Renal pelvis (tissue), 1 donor: ENCODE measurements at regions not wholly inside any gene's neighbourhood (a gene's known extent, or its start where the extent isn't known, plus 50 kb on each side); places are given as distances from the start of the nearest gene placed in this dataset.
A peak's percentile ranks its signal among the peaks of the same experiment; 100 is the strongest.

Experiments used
- DNase-seq: peaks from one replicate; pipeline ENCODE4 v3.0.0-alpha.2; 2013

DNA sequence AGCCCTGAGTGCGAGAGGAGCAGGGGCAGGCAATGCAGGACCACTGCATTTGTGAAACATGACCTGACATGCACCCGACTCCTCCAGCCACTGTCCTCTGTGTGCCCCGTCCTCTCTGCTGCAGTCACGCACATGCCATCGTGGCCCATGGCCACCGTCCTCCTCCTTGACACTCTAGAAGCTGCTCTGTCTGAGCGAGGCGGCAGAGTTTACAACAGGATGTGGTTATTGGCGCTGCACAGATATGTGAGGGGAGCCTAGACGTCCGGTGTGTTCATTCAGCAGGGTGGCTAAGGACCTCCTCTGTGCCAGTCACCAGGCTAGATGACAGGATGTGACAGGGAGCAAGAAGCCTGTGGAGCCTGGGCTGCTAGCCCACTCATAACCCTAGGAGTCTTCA, 277.8 kb downstream of the FOXO1 start:
- DNase-seq: no peak

DNA sequence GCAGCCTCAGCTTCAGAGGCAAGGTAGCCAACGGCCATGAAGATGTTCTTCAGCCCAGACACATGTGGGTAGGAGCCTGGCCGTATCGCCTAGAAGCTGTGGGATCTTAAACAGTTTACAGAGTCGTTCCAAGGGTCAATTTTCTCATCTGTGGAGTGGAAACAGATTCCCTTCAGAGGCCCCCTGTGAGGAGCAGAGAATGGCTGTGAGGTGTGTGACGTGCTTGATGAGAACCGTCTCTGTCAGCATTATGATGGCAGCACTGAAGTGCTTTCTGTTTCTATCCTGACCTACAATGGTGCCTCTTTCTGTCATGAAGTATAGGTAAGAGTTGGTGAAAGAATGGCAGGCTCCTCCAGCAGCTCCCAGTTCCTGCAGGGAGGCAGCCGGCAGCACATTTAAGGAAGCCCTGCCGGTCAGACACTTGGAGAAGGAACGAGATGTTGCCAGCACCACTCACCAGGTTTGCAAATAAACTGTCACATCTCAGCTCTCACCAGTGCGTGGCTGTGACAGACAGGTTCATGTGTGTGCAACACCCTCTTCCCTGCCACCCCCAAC, 277.3 kb downstream of the FOXO1 start:
- DNase-seq: no peak

DNA sequence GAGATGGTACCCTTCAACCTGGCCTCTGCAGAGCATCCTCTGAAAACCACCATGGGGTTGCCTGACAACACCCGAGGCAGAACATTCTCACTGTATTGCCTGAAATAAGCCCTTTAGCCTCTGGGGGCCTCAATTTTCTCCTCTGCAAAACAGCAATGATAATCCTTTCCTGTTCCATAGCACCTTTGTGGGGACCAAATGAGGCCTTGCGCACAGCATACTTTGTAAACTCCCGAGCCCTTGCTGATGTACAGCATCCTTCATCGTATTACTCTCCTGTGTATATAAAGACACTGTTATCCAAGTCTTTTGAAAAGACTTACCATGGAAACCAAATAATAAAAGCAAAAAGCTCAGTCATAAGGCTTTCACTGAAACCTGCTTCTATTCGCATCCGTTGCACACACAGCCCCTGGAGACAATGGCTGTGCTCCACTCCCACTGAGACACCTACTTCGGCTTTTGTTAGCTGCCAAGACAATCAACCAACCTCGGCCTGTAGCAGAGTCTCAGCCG, 276.0 kb downstream of the FOXO1 start:
- DNase-seq: no peak

DNA sequence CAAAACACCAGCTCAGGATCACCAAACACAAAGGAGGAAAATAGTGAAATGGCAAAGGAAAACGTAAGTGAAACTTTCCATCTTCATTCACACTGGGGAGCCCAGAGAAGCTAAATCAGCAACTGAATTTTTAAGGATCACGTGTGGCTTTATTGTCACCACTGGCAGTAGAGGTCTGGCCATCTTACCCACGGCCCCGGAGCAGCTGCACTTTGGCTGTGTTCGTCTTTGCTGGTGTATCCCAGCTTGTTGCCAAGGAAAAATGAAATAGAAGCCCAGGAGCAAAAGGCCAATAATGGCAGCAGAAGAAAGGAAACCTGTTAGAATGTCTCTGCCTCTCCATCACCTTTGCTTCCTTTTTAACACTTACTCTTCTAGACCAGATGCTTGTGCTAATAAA, 274.7 kb downstream of the FOXO1 start:
- no peak for DNase-seq

DNA sequence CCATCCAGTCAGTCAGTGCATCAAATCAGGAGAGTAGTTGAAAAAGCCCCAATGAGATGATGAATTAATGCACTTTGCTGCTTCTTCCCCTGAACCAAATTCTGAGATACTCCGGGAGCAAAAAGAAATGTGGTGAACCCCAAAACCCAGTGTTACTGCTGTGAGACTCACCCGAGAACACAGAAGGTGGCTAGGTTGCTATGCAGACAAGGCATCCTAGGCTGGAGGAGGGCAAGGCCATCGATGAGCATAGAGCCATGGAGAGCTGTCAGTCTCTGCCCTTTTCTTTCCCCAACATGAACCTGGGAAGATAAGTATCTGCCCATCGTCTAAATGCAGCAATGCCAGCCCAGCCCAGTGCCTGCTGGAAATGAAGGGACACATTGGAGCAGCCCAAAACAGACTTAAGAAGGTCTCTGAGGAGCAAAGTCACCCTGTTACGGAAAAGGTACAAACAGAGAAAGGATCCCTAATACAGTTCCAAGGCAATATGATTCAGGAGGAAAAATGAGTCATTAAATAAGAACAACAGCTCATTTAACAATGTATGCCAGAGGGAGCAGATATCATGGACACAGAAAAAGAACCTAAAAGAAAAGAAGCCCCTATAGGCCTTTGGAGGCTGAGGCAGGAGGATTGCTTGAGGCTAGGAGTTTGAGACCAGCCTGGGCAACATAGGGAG, 272.0 kb downstream of the FOXO1 start:
- no peak for DNase-seq

DNA sequence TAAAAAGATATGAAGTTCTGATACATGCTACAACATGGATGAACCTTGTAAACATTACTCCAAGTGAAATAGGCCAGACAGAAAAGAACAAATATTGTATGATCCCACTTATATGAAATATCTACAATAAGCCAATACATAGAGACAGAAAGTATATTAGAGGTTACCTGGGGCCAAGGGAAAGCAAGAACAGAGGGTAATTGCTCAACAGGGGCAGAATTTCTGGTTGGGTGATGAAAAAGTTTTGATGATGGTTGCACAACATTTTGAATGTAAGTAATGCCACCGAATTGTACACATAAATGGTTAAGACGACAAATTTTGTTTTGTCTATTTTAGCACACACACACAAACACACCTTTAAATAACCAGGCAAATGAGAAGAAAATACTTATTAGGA, 268.4 kb downstream of the FOXO1 start:
- no peak for DNase-seq

DNA sequence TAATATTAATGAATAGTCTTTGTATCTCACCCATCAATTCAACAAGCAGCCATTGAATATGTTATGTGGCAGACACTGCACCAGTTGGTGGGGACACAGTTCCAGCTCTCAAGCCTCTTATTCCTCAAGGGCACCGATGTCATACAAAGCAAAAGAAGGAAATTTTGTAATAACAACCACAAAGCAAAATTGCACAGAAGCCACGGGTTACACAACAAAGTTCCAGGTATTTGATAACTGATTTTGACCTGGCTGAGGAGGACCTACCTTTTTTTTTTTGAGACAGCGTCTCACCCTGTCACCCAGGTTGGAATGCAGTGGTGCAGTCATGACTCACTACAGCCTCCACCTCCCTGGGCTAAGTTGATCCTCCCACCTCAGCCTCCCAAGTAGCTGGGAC, 266.7 kb downstream of the FOXO1 start:
- DNase-seq: no peak

DNA sequence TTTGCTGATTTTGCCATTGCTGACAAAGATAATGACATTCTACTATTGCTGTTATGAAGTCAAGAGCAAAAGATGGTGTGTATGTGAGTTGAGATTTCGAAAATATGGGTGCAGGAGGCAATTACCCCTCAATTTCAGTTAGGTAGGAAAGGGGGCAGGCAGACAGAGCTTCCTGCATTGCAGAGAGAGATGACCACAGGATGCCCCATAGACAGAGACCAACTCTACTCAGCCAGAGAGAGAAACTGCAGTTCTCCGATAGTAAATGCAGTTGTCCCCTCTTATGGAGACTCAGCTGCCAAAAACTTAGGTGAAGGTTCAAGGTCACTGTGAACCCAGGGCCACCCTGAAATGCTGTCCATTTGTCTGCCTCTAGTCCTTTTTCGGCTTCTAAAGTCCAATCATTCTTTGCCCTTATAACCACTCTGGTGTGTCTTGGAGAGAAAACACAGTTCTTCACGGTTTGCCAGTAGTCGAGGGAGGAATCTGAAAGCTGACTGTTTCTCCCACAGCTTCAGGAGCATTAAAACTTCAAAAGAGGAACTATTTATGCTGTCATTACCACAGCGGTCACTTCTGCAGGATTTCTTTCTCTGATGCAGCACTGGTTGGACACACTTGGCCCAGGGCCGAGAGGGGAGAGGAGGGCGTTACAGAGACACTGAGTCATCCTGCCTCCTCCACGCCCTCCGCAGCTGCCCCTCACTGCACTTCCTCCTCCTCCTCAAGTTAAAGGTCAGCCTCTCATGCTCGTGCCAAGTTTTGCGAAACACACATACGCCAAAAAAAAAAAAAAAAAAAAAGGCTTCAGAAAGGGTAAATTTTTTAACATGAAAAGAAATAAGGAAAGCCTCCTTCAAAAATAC, 264.3 kb downstream of the FOXO1 start:
- DNase-seq: peak; percentile 87

DNA sequence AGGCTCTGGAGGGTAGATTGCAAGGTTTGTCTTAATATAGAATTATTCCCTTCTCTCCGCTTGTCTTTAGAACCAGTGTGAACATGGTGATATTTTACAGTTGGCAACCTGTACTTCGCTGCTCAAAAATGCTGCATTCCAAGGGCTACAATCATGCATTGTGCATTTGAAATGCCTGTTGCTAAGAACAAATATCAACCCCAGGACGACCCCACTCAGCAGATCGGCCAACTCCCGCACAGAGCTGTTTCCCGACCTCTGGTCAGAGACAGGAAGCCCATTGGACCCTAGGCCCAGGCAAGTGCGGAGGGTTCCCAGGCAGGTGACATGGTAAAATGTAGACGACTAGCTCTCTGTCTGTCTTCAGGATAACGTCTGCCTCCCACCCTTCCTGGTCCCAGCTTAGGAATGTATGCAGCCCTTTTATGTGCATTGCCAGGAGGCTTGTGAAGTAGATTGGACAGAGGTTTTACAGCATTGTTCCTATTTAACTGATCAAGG, 263.5 kb downstream of the FOXO1 start:
- peak; percentile 20 for DNase-seq

DNA sequence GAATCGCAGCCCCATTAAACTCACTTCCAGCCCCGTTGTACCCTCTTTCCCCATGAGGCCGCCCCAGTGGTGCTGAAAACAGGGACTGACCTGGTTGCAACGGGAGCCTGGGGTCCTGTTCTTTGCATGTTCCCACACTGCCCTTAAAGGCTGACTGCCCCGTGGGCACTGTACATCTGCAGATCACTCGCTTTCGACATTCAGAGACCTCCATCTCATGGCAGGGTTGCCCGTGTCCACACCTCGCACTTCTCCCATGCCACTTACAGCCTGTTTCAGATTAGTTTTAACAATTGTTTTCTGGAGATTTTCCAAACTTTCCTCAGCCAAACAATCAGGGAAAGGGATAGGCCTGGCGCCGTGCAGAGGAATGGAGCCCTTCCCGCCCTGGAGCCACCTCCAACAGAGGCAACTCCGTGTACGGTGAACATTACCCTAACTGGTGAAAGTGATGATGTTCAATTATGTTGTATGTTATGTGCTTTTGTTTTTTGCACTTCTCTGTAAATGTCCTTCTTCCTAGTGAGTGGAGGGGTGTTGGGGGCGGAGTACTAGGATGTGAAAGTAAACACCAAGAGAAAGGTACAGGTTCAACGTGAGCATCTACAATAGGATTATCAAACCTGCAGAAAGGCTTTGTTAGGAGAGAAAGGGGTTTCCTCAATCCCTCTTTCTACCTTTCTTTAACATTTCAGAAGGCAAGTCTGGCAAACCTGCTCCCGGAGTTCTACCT, 262.8 kb downstream of the FOXO1 start:
- DNase-seq: no peak

DNA sequence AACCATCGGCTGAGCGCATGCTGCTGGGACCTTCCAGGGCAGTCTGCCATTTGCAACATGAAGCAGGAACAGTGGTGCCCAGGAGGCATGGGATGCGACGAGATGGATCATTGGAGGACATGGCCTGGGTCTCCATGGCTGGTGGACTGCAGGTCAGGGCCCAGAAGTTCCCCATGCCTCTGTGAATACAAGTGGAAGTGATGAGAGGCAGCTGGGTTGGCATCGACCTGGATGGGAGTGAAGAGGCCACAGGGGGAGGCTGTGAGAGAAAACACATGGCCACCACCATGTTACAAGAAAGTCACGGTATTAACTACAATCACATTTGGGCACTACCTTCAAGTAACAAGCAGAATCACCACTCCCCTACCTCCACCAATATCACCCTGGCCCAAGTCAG, 262.0 kb downstream of the FOXO1 start:
- no peak for DNase-seq

DNA sequence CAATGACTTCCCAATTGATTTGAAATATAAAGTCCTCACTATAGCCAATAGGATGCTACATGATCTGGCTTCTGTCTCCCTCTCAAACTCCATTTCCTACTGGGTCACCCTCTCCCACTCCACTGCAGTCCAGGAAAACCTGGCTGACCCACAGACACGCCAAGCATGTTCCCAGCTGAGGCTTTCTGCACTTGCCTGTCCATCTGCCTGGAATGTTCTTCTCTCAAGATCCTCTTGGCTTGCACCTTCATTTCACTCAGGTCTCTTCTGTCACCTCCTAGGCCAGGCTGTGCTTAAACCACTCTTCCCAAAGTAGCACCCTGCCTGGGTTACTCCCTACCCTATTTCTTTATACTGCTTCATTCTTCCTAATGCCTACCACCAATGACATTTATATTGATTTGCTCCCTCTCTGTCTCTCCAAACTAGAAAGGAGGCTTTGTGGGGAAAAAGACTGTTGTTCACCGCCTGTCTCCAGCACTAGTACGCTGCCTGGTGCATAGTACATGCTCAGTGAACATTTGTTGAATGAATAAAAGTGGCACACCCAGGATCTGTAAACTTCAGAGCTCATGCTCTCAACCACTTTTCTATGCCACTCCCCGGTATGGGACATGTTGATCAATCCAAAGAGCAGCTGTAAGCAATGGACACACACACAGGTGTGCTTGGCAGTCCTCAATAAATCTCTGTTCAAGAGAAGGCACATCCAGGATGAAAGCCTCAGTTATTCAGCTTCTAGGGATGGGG, 261.3 kb downstream of the FOXO1 start:
- no peak for DNase-seq

DNA sequence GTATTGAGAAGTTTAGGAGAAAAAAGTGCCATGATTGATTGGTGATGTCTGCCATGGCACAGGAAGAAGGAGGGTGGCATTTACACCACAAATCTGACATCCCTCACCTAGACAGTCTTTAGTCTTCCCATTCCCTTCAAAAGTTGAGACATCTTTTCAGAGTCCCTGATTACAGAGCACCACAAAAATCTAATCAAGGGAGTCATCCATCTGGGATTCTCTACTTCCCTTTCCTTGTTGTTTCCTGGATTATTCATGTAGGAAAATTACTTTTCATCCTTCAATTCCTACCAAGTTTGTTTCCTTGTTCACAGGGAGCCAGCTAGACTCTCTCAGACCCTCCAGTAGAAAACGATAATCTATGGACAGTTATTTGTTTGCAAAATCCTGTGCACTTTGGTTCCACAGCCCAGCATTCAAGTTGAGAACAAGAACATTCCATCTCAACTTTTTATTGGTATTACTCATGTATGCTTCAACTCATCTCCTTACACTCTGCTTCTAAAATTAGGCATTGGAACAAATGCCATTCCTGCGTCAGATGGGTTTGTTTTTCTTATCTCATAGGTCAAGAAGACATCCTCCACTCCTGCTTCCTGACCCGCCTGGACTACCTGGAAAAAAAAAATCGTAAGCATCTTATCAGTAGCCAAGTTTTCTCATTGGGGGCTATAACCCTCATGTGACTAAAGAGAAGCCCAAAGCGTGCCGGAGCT, 259.9 kb downstream of the FOXO1 start:
- no peak for DNase-seq

DNA sequence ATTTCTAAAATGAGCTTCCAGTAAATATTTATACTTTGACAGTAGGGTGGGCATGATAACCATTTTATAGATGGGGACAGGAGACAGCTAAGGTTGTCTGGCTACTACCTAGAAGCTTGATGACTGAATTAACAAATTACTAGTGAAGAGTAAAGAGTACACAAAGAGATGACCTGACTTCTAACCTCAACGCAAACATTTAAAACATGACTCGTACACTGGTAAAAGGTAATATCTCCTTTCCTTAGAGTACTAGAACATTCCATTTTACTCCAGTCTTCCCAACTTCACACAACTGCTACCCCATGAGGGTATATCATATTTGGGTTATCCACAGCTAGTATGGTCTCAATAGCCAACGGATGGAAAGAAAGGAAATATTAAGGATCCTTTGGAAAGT, 258.9 kb downstream of the FOXO1 start:
- no peak for DNase-seq

DNA sequence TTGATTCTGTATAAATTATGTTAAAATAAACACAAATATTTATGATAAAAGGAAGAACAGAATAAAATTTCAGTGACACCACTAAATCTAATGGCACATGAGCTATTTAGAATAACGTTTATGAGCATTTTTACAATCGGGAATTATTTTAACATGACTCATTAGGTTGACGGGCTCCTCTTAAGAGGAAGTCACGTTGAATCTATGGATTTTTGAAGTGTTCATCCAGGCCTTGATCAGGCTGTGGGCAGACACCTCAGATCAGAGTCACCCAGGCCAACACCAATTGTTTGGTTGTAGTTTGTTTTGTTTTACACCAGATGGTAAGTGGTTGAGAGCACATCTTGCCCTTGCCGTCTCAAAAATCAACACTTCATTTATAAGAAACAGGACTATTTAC, 257.8 kb downstream of the FOXO1 start:
- DNase-seq: no peak

DNA sequence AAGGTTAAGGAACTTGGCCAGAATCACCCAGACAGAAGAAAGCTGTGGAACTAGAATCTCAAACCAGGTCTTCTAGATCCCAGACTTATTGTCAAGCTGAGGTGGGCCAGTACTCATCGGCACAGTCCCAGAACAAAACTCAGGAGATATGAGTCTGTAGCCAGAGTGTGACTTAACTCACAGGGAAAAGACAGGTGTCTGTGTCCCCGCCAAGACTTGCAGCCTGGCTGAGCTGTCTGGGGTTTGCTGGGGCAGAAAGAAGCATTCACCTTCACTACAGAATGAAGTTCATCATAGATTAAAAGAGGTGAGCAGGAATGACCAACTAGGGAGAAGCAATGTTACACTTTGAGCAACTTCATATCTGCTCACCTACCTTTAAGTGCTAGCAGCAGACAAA, 257.2 kb downstream of the FOXO1 start:
- no peak for DNase-seq

DNA sequence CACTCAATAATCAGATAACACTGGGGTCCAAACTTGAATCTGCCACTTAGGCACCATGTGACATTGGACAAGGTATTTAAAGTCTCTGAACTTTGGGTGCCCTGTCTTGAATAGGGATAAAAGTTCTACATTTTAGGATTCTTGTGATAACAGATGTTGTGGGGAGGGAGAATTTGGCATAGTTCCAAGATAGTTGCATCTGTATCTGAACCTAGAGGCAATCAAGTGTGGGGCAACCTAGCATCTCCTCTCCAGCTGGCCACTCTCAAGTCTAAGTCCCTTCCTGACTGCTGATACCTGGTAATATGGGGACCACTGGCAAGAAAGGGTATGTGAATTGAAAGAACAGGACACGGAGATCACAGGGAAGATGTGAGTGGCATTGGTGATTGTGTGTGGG, 256.1 kb downstream of the FOXO1 start:
- no peak for DNase-seq

DNA sequence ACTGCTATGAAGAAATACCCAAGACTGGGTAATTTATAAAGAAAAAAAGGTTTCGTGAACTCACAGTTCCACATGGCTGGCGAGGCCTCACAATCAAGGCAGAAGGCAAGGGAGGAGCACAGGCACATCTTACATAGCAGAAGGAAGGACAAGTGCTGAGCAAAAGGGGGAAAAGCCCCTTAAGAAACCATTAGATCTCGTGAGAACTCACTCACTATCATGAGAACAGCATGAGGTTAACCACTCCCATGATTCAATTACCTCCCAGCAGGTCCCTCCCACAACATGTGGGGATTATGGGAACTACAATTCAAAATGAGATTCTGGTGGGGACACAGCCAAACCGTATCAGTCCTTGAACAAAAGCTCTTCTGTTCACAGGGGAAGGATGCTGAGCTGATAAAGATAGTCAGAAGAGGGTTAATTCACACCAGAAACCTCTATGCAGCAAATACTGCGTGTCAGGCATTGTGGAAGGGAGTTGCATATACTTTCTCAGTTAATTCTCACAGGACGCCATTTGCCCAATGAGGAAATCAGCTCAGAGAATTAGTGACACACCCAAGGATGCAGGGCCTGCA, 246.2 kb downstream of the FOXO1 start:
- DNase-seq: no peak

DNA sequence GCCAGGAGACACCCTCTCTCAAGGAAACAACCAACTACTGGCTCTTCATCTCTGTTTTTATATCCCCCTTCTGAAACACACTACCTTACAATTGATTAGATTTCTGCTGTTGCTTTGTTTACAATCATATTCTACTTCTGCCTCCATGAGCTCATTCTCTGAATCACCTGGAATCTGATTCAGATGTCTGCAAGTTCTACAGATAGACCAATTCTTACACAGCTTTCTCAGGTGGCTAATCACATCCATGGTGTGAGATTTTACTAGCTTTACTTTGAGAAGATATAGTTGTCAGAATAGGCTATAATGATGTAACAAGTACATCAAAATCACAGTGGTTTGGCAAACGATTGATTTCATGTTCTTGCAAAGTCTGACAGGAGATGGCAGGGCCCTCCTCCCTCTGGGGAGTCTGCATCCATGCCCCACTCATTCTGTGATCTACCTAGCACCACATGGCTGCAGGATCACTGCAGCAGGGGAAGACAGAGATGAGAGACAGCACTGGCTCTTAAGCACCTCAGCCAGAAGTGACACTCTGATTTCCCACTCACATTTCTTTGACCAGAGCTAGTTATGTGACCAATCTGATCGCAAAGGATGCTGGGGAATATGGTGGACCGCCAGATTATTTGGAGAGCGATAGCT, 243.7 kb downstream of the FOXO1 start:
- no peak for DNase-seq

DNA sequence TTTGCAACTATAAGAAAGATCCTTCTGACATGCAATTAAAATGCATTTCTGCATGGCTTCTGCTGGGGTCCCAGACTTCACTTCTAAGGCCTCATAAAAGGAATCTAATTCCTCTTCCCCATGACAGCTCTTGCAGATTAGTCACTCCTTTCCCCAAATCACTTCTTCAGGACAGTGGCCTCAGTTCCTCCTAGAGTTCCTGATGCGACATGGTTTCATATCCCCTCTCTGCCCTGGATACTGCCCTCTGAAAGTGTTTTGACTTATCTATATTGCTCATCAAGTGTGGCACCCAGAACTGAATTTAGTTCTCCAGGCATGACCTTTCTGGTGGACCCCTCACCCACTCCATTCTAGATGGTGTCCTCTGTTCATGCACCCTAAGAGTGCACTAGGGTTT, 238.1 kb downstream of the FOXO1 start:
- DNase-seq: no peak
